GM12874 (cell line): ENCODE measurements at regions not wholly inside any gene's neighbourhood (a gene's known extent, or its start where the extent isn't known, plus 50 kb on each side); places are given as distances from the start of the nearest gene placed in this dataset.

Experiments
- CTCF ChIP-seq: IDR thresholded peaks from 2 replicates; pipeline ENCODE4 v1.5.1; 2011; ENCODE audit warnings: low read depth, mild to moderate bottlenecking, control low read depth, low read length, moderate library complexity; ENCODE audit not compliant: insufficient read depth

DNA sequence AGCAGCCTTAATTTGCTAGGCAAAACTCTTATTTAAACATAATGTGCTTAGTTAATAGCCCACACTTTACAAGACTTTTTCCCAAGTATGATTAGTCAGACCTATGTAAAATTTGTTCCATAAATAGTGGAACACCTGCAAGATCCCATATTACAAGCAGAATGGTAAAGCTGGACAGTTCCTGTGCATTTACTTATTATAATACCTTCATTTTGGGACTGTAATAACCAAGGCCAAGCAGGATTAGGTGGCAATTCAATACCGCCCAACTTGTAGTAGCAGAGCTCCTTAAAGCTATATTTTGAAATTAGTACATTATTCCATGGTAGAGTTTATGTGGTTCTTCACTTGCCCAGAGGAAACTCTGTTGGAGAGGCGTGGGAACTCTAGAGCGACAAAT lies 431.5 kb upstream of the MMADHC start:
- no peak for TF ChIP-seq CTCF

DNA sequence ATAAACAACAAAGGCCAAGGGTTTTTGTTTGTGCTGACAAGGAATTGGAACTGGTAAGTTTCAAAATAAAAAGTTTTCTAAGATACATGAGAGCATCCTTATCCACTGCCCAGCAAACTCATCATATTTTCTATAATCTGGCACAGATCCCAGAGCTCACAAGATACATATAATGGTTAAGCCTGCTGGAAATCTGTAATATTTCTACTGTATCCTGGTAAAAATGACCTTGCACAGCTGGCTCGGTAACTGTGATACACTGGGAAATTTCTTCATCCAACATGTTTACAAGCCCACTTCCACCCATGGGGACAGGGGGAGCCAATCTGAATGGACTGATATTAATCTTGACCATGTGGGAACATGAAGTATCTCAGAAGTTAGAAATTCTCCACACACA lies 425.4 kb upstream of the MMADHC start:
- TF ChIP-seq CTCF: no peak

DNA sequence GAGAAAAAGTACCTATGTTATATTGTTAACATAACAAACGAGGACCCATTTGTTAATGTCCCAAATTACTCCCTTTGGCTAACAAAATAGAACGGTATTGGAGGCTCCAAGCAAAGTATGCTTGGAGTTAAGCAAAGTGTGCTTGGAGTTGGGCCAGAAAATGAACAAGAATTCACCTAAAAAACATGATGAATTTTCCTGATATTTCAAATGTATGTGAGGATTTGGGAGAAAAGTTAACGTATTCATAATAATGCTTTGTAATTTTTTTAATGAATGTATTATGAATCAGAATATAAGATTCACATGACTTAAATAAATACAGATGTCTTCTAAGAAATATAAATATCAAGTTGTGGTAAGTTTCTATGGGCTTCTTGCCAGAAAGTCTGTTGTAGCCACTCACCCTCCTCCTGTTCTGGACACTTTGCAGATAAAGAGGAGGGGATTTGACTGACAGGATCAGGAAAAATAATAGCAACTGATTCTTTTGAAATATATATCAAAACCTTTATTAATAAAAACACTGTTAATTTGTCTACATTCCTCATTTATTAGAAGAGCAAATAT lies 423.7 kb upstream of the MMADHC start:
- TF ChIP-seq CTCF: no peak

DNA sequence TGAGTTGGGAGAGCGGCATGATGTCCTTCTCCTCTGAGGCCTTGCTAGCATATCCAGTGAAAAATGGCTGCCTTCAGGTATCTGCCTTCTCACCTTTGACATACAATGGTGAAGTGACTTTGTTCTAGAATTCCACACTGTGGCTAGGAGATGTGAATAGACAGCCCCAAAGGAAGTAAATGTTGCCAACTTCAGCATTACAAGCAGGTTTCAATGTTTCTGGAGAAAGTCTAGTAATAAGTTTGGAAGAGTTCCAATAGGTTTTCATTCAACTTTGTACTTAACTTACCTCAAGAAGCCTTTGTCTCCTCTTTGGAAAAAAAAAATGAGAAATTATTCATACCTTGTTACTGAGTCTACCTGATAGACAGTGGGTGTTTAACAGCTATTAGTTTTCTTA lies 421.3 kb upstream of the MMADHC start:
- no peak for TF ChIP-seq CTCF

- no peak for TF ChIP-seq CTCF
These were observed 420.3 kb upstream of the MMADHC start for GRCh38 chr2:150007815-150008430.

- no peak for TF ChIP-seq CTCF
These were observed 419.0 kb upstream of the MMADHC start for GRCh38 chr2:150006591-150006990.

DNA sequence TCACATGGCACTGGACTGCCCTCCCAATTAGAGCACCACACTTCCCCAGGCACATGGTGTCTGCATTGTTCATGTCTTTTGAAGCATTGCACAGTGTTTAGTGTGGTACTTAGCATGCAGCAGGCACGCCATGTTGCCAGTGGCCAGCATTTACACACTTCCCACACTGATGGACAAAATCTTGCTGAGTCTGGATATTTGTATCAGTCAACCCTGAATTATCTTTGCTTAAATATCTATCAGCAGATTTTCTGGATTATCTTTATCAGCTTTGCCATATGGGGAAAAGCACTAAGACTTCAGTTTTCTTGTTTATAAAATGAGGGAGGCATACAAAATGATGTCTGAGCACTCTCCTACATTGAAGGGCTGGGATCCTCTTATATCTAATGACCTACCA lies 416.0 kb upstream of the MMADHC start:
- TF ChIP-seq CTCF: no peak
